ENCODE measurements at regions not wholly inside any gene's neighbourhood (a gene's known extent, or its start where the extent isn't known, plus 50 kb on each side); places are given as distances from the start of the nearest gene placed in this dataset.

DNA sequence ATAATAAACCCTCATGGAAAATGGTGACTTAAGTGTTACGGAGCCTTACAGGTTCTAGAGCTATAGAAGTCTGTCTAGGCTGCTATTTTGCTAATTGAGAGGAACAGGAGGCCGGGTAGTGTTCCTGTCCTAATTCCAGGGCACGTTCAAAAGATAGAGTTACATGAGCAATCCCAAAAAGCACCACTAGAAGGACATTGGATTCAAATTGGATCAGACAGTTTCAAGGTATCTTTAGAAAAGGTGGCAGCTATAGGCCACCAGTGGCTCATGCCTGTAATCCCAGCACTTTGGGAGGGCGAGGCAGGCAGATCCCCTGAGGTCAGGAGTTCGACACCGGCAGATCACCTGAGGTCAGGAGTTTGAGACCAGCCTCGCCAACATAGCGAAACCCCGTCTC lies 458.8 kb downstream of the TMEM232 start:
- Histone ChIP-seq H3K79me2 (ENCODE audit: insufficient read depth, low read depth, low read length) (no peaks in the 10 kb centered on the region), H4K20me1 (ENCODE audit: insufficient read depth, low read length) (no peaks in the 10 kb centered on the region), H3K36me3 (ENCODE audit: insufficient read depth, low read length) (no peaks in the 10 kb centered on the region), H3K4me1 (ENCODE audit: insufficient read depth, low read length, poor library complexity, severe bottlenecking) (no peaks in the 10 kb centered on the region), H2AFZ (ENCODE audit: low read length) (no peak overlapping the region), H3K4me2 (ENCODE audit: low read length) (no peak overlapping the region), H3K9me3 (ENCODE audit: low read length) (no peaks in the 10 kb centered on the region), H3K4me3 (ENCODE audit: low read depth, low read length, poor library complexity, severe bottlenecking) (no peak overlapping the region), H3K27ac (ENCODE audit: low read depth, low read length, poor library complexity, severe bottlenecking) (no peak overlapping the region), H3K9me2 (ENCODE audit: insufficient read depth, low read length) (no peaks in the 10 kb centered on the region)
- no peak for DNase-seq (ENCODE audit: low spot score)
- intact Hi-C loops (cut with micrococcal nuclease; ENCODE audit: unreplicated experiment) = no loop called here
- no peak for TF ChIP-seq EZH2phosphoT487 (IDR thresholded peaks at IDR 0.05; ENCODE audit: borderline replicate concordance, low read depth, low read length)
- TF ChIP-seq, protein P1, sequence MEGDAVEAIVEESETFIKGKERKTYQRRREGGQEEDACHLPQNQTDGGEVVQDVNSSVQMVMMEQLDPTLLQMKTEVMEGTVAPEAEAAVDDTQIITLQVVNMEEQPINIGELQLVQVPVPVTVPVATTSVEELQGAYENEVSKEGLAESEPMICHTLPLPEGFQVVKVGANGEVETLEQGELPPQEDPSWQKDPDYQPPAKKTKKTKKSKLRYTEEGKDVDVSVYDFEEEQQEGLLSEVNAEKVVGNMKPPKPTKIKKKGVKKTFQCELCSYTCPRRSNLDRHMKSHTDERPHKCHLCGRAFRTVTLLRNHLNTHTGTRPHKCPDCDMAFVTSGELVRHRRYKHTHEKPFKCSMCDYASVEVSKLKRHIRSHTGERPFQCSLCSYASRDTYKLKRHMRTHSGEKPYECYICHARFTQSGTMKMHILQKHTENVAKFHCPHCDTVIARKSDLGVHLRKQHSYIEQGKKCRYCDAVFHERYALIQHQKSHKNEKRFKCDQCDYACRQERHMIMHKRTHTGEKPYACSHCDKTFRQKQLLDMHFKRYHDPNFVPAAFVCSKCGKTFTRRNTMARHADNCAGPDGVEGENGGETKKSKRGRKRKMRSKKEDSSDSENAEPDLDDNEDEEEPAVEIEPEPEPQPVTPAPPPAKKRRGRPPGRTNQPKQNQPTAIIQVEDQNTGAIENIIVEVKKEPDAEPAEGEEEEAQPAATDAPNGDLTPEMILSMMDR (conservative IDR thresholded peaks at IDR 0.05; ENCODE audit: low read length) = no peak
- POLR2A ChIA-PET = no interaction called here
- CTCF ChIA-PET (ENCODE audit: unreplicated experiment) = no interaction called here
- no TSS peak for BruUV-seq (replicated peaks)

DNA sequence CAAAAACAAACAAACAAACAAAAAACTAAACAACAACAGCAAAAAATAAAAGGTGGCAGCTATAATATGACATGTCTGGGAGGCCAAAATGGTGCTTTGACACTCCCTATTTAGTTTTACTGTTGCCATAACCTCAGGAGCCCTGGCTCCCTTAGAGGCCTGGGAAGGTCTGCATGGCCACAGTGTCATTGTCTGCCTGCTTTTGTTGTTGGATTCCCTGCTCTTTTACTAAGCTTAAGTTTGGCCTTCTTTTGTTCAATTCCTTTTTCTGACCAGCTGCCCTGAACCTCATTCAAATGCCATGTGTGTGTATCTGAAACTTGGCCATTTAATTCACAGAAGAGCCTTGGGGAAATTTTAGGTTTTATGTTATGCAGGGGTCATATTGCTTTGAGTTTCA lies 458.2 kb downstream of the TMEM232 start:
- Histone ChIP-seq H3K4me3 (ENCODE audit: low read depth, low read length, poor library complexity, severe bottlenecking) (no peak overlapping the region), H3K36me3 (ENCODE audit: insufficient read depth, low read length) (no peaks in the 10 kb centered on the region), H2AFZ (ENCODE audit: low read length) (no peak overlapping the region), H3K4me1 (ENCODE audit: insufficient read depth, low read length, poor library complexity, severe bottlenecking) (no peaks in the 10 kb centered on the region), H3K27ac (ENCODE audit: low read depth, low read length, poor library complexity, severe bottlenecking) (no peak overlapping the region), H3K4me2 (ENCODE audit: low read length) (no peak overlapping the region), H4K20me1 (ENCODE audit: insufficient read depth, low read length) (no peaks in the 10 kb centered on the region), H3K9me3 (ENCODE audit: low read length) (no peaks in the 10 kb centered on the region), H3K79me2 (ENCODE audit: insufficient read depth, low read depth, low read length) (no peaks in the 10 kb centered on the region), H3K9me2 (ENCODE audit: insufficient read depth, low read length) (no peaks in the 10 kb centered on the region)
- intact Hi-C loops (cut with micrococcal nuclease; ENCODE audit: unreplicated experiment) = no loop called here
- no TSS peak for BruUV-seq (replicated peaks)
- TF ChIP-seq, protein P1 (conservative IDR thresholded peaks at IDR 0.05; ENCODE audit: low read length) = no peak
- TF ChIP-seq EZH2phosphoT487 (IDR thresholded peaks at IDR 0.05; ENCODE audit: borderline replicate concordance, low read depth, low read length) = no peak
- ChIA-PET CTCF (ENCODE audit: unreplicated experiment) (no interaction called here), POLR2A (no interaction called here)
- no peak for DNase-seq (ENCODE audit: low spot score)

DNA sequence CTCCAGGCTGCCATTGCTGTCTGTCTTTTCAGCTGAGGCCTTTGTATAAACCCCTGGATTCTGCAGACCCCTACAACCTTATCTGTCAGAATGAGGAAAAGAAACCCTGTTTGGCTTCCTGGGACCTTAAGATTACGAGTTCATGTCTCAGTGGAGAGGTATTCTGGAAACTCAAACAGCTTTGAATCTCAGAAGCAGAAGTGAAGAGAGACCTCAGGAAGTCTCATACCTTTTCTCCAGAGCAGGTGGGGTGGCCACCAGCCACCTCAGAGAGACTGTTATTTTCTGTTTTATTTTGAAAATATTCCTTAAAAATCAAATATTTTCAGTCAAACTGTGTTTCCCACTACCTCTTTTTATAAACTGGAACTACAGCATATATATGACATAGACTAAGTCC lies 457.5 kb downstream of the TMEM232 start:
- intact Hi-C loops (cut with micrococcal nuclease; ENCODE audit: unreplicated experiment) = no loop called here
- H3K9me3 ChIP-seq (ENCODE audit: low read length) = no peaks in the 10 kb centered on the region
- H3K9me2 ChIP-seq (ENCODE audit: insufficient read depth, low read length) = no peaks in the 10 kb centered on the region
- no peaks in the 10 kb centered on the region for H4K20me1 ChIP-seq (ENCODE audit: insufficient read depth, low read length)
- no peak overlapping the region for H3K4me2 ChIP-seq (ENCODE audit: low read length)
- no peaks in the 10 kb centered on the region for H3K79me2 ChIP-seq (ENCODE audit: insufficient read depth, low read depth, low read length)
- H3K36me3 ChIP-seq (ENCODE audit: insufficient read depth, low read length) = no peaks in the 10 kb centered on the region
- DNase-seq (ENCODE audit: low spot score) = no peak
- H2AFZ ChIP-seq (ENCODE audit: low read length) = no peak overlapping the region
- H3K4me3 ChIP-seq (ENCODE audit: low read depth, low read length, poor library complexity, severe bottlenecking) = no peak overlapping the region
- TF ChIP-seq, protein P1 (conservative IDR thresholded peaks at IDR 0.05; ENCODE audit: low read length) = no peak
- TF ChIP-seq EZH2phosphoT487 (IDR thresholded peaks at IDR 0.05; ENCODE audit: borderline replicate concordance, low read depth, low read length) = no peak
- H3K27ac ChIP-seq (ENCODE audit: low read depth, low read length, poor library complexity, severe bottlenecking) = no peak overlapping the region
- no peaks in the 10 kb centered on the region for H3K4me1 ChIP-seq (ENCODE audit: insufficient read depth, low read length, poor library complexity, severe bottlenecking)
- BruUV-seq (replicated peaks) = no TSS peak
- ChIA-PET CTCF (ENCODE audit: unreplicated experiment) (no interaction called here), POLR2A (interaction anchor here (0.6 kb wide), 1 partner anchor 1442 kb away, joined by 6 read pairs; no protein-coding TSS in a partner anchor)
